Suprapubic skin (tissue), 4 donors: ENCODE measurements at regions not wholly inside any gene's neighbourhood (a gene's known extent, or its start where the extent isn't known, plus 50 kb on each side); places are given as distances from the start of the nearest gene placed in this dataset.

Source experiments
- DNase-seq, 2 donors: peaks; one replicate each; pipeline ENCODE4 v3.0.0-alpha.2; 2019; ENCODE audit warnings: low spot score in 2 of 2
- H3K27ac ChIP-seq: fragments of 200-600 bp; sonication (generic); one replicate; pipeline ENCODE4 v1.5.1; 2019
- H3K27me3 ChIP-seq: fragments of 200-600 bp; sonication (generic); one replicate; pipeline ENCODE4 v1.5.1; 2019
- H3K36me3 ChIP-seq: fragments of 200-600 bp; sonication (generic); one replicate; pipeline ENCODE4 v1.5.1; 2019
- H3K4me1 ChIP-seq: fragments of 200-600 bp; sonication (generic); one replicate; pipeline ENCODE4 v1.5.1; 2019
- H3K4me3 ChIP-seq: fragments of 200-600 bp; sonication (generic); one replicate; pipeline ENCODE4 v1.5.1; 2019; ENCODE audit warnings: mild to moderate bottlenecking
- H3K9me3 ChIP-seq: fragments of 200-600 bp; sonication (generic); one replicate; pipeline ENCODE4 v1.5.1; 2019
- EP300 ChIP-seq: sonication (generic); formaldehyde crosslinking; IDR thresholded peaks from one replicate; pipeline ENCODE4 v1.6.1; 2017; ENCODE audit warnings: antibody characterized with exemption
- POLR2A ChIP-seq, 2 donors: fragments of 450-650 bp; IDR thresholded peaks; one replicate each; pipeline ENCODE4 v1.6.1; 2017; ENCODE audit warnings: antibody characterized with exemption in 2 of 2, mild to moderate bottlenecking in 2 of 2, moderate library complexity in 2 of 2
- POLR2AphosphoS5 ChIP-seq, 3 donors: sonication (generic); formaldehyde crosslinking; IDR thresholded peaks; one replicate each; pipeline ENCODE4 v1.6.1; 2017; ENCODE audit warnings: antibody characterized with exemption in 3 of 3
- WGBS: methylation state at CpG from one replicate; pipeline ENCODE4 v1.1.5; 2018; 5-methylcytosine and 5-hydroxymethylcytosine counted together
- TF ChIP-seq, protein P1 (sequence below), 2 donors: fragments of 200-600 bp in 1 of 2; fragments of 450-650 bp in 1 of 2; sonication (generic) in 1 of 2; IDR thresholded peaks; one replicate each; pipeline ENCODE4 v1.5.1; 2016 to 2019; ENCODE audit warnings: antibody characterized with exemption in 2 of 2, mild to moderate bottlenecking in 1 of 2, moderate library complexity in 1 of 2

DNA sequence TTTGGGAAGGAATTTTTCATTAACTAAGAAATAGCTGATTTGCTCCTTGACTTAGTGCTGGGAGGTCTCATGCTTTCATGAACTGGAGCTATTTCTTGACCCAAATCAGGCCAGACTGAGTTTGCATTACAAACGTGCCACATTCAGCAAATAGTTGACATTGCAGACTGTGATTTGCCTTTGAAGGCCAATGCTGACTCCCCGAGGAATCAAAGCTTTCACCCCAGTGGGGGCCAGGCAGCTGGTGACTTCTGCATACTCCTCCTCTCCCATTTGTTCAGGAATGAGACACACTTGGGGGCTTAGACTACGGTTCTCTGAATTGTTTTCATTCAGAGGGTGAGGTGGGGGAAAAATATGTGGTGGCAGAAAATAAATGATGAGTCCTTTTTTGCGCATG is 111.0 kb upstream of the JAZF1 start:
- DNase-seq, result no peak
- H3K27ac ChIP-seq, result no peak overlapping the region
- TF ChIP-seq, protein P1, sequence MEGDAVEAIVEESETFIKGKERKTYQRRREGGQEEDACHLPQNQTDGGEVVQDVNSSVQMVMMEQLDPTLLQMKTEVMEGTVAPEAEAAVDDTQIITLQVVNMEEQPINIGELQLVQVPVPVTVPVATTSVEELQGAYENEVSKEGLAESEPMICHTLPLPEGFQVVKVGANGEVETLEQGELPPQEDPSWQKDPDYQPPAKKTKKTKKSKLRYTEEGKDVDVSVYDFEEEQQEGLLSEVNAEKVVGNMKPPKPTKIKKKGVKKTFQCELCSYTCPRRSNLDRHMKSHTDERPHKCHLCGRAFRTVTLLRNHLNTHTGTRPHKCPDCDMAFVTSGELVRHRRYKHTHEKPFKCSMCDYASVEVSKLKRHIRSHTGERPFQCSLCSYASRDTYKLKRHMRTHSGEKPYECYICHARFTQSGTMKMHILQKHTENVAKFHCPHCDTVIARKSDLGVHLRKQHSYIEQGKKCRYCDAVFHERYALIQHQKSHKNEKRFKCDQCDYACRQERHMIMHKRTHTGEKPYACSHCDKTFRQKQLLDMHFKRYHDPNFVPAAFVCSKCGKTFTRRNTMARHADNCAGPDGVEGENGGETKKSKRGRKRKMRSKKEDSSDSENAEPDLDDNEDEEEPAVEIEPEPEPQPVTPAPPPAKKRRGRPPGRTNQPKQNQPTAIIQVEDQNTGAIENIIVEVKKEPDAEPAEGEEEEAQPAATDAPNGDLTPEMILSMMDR (IDR thresholded peaks at IDR 0.05), result no peak
- TF ChIP-seq POLR2AphosphoS5 (IDR thresholded peaks at IDR 0.05) (no peak), EP300 (no peak)
- H3K9me3 ChIP-seq, result no peaks in the 10 kb centered on the region
- 86% methylated on average over 4 of the region's 4 CpGs for WGBS
- no peak overlapping the region for H3K4me3 ChIP-seq
- H3K4me1 ChIP-seq, result no peaks in the 10 kb centered on the region
- peaks cover 4% of the 10 kb centered on the region for H3K27me3 ChIP-seq
- H3K36me3 ChIP-seq, result no peaks in the 10 kb centered on the region

DNA sequence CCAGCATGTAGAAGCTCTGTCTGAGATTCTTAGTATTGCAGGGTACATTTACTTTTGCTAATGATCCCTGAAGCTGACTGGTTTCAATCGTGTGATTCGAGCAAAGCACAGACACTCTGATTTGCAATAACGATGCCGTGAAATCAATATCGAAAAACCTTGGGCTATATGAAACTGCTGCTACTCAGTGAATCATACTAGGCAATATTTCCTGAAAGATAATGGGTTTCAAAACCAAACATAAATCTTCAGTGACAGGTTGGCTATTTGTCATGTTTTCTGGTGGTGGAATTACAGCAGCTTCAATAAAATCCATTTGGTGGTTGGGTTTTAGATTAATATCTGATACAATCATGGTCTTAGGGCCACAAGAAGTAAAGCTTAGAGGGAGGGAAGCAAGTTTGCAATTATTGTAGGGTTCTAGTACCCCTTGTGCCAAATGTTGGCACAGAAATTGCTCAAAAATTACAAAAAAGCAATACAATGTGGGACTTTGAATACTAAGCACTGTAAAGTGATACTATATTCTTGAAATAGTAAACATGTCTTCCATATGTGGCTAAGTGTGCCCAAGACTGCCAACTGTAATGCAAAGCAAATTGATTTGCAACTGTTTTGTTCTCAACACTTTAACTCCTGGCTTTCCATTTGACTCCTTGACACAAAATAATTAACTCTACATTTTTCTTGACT is 112.4 kb upstream of the JAZF1 start:
- TF ChIP-seq POLR2AphosphoS5 (IDR thresholded peaks at IDR 0.05) (no peak), POLR2A (IDR thresholded peaks at IDR 0.05) (no peak), EP300 (no peak)
- TF ChIP-seq, protein P1 (IDR thresholded peaks at IDR 0.05), result no peak
- H3K27ac ChIP-seq, result no peak overlapping the region
- 59% methylated on average over 5 of the region's 5 CpGs for WGBS
- H3K27me3 ChIP-seq, result peaks cover 4% of the 10 kb centered on the region
- no peak for DNase-seq
- no peak overlapping the region for H3K4me3 ChIP-seq
- no peaks in the 10 kb centered on the region for H3K9me3 ChIP-seq
- H3K36me3 ChIP-seq, result no peaks in the 10 kb centered on the region
- no peaks in the 10 kb centered on the region for H3K4me1 ChIP-seq

DNA sequence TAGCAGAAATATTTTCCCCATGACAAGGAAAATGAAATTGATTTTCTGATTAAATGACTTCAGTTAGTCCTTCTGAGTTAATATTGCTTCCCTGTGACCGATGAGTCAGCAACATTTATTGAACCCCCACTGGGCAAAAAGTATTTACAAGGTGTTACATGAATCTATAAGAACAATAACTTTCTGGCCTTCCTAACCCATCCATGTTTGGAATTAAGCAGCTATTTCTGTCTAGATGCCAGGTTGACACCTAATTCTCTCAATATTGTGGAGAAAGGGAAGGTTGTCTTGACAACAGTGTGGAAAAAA is 112.9 kb upstream of the JAZF1 start:
- no peak overlapping the region for H3K27ac ChIP-seq
- 90% methylated on average over 1 of the region's 1 CpG for WGBS
- no peak overlapping the region for H3K4me3 ChIP-seq
- H3K36me3 ChIP-seq, result no peaks in the 10 kb centered on the region
- peaks cover 4% of the 10 kb centered on the region for H3K27me3 ChIP-seq
- no peaks in the 10 kb centered on the region for H3K4me1 ChIP-seq
- TF ChIP-seq POLR2AphosphoS5 (IDR thresholded peaks at IDR 0.05), result no peak
- no peak for TF ChIP-seq POLR2A (IDR thresholded peaks at IDR 0.05)
- no peak for TF ChIP-seq EP300
- TF ChIP-seq, protein P1 (IDR thresholded peaks at IDR 0.05), result no peak
- H3K9me3 ChIP-seq, result no peaks in the 10 kb centered on the region
- DNase-seq, result no peak

DNA sequence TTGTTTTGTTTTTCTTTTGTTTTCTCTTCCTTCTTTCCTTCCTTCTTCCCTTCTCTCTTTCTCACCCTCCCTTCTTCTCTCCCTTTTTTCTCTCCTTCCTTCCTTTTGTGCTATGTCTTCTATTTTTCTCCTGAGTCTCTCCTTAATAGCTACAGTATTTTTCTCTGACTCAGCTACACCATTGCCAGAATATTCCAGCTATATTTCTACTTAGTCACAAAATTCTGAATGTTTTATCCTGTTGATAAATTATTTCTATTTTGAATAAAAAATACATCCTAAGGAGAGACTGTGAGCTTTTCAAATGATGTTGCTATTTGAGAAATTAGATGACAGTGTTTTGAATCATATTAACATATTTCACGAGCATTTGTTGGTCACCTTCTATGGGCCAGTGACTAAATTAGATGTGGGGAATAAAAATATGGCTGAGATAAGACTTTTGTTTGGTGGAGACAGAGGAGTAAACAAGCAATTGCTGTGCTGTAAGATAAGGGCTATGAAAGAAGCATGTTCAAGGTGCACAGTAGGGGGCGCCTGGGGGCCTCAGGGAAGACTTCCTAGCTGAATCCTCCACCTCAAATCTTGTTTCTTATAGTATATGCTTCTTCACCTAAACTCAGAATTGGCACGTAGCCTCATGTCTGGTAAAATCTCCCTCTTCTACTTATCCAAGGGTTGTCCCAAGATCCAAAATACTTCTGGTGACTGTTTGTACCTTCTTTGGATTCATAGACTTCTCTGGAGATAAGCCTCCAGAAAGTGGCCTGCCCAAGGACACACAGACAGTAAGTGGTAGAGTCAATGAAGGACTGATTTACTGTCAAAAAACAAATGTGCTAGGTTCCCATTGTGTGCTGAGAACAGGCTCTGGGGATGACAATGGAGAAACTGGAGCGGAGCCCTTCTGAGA is 115.5 kb upstream of the CREB5 start:
- no peak for DNase-seq
- H3K4me3 ChIP-seq, result no peak overlapping the region

More for the DNA sequence above, 115.5 kb upstream of the CREB5 start:
- TF ChIP-seq, protein P1 (IDR thresholded peaks at IDR 0.05), result no peak
- Histone ChIP-seq H3K36me3 (no peaks in the 10 kb centered on the region), H3K27me3 (no peaks in the 10 kb centered on the region), H3K4me1 (peaks cover 9% of the 10 kb centered on the region), H3K9me3 (no peaks in the 10 kb centered on the region), H3K27ac (no peak overlapping the region)
- 56% methylated on average over 4 of the region's 4 CpGs for WGBS
